Stimulated activated CD4-positive, alpha-beta T cell treated with anti-CD3 and anti-CD28 coated beads, Interleukin-15, amount 100 ng/mL, for 24 hours (primary cell): ENCODE measurements at regions not wholly inside any gene's neighbourhood (a gene's known extent, or its start where the extent isn't known, plus 50 kb on each side); places are given as distances from the start of the nearest gene placed in this dataset.

Experiments used
- DNase-seq: peaks from one replicate; pipeline ENCODE4 v3.0.0-alpha.2; 2020

DNA sequence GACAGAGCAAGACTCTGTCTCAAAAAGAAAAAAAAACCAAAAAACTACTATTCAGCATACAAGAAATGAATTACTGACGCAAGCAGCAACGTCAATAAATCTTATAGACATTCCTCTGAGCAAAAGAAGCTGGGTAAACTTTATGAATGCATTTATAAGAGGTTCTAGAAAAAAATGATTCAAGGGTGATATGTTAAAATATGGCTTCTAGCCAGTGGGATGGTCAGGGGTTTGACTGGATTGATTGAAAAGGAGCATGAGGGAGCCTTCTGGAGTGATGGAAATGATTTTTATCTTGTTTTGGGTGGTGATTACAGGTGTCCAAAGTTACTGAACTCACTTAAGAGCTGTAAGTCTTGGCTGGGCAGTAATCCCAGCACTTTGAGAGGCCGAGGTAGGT lies 64.9 kb upstream of the SALL4 start:
- no peak for DNase-seq

DNA sequence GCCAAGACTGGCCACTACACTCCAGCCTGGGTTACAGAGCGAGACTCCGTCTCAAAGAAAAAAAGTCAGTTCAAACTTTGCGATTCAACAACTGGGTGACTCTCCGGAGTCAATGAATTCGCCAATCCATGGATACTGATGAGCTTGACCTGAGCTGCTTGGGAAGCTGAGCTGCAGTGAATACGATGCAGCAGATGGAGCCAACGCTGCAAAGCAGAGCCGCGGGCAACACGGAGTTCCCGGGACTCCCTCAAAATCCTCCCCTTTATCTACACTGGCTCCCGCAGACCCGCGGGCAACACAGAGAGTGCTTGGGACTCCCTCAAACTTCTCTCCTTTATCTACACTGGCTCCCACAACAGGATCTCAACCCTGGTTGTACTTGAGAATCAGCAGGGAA lies 62.6 kb upstream of the SALL4 start:
- no peak for DNase-seq

DNA sequence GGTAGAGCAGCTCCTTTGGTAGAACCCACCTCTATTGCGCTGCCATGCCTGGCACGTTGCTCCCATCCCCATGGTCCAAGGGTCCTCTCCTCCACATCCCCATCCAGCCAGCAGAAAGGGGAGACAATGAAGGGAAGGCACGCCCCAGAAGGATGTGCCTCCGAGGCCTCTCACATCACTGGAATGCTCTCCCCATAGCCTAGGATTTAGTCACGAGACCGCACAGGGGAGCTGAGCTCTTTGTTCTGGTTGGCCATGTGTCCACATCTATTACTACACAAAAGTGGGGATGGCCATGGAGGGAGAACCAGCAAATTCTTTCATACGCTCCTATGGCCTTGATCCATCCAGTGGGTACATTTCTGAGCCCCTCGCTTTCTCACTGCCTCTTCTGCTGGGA lies 60.5 kb upstream of the SALL4 start:
- no peak for DNase-seq

- no peak for DNase-seq
Measured at GRCh38 chr20:51861726-51862466, 59.6 kb upstream of the SALL4 start.

GRCh38 chr20:51860111-51860882 lies 58.0 kb upstream of the SALL4 start:
- no peak for DNase-seq

DNA sequence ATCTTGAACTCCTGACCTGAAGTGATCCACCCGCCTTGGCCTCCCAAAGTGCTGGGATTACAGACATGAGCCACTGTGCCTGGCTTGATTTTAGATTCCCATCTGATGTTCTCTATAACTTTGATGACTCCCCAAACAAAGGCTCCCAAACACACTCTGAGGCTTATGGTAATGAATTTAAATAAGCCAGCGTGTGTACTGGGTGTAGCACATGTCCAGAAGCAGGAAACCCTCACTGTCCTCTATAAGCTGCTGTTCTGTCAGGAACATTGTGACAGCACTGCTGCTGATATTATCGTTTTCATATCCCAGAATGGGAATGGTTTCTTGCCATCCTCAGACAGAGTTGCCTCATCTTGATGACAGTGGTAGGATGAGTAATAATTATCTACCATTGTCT lies 54.1 kb upstream of the SALL4 start:
- DNase-seq = no peak

- no peak for DNase-seq
Measured at GRCh38 chr20:51854921-51855320, 52.6 kb upstream of the SALL4 start.
